GM12878 (cell line): ENCODE measurements at regions not wholly inside any gene's neighbourhood (a gene's known extent, or its start where the extent isn't known, plus 50 kb on each side); places are given as distances from the start of the nearest gene placed in this dataset.

Source experiments
- BHLHE40 ChIP-seq, 2 experiments: fragments of 450-650 bp in 1 of 2; IDR thresholded peaks; 2 replicates each; pipeline ENCODE4 v1.6.1; 2011 to 2017; ENCODE audit warnings: low read depth in 2 of 2, borderline replicate concordance in 1 of 2, improper control_type of control experiment in 1 of 2, low read length in 1 of 2, mild to moderate bottlenecking in 1 of 2
- CBX5 ChIP-seq: sonication (generic); IDR thresholded peaks from 2 replicates; pipeline ENCODE4 v1.6.1; 2016; ENCODE audit warnings: low read depth, moderate library complexity, mild to moderate bottlenecking, inconsistent platforms
- CHD4 ChIP-seq: fragments of 200-600 bp; sonication (generic); IDR thresholded peaks from 2 replicates; pipeline ENCODE4 v1.6.1; 2016; ENCODE audit warnings: mild to moderate bottlenecking
- CREM ChIP-seq: IDR thresholded peaks from 2 replicates; pipeline ENCODE4 v1.6.1; 2014; ENCODE audit warnings: antibody characterized with exemption, low read depth
- E2F8 ChIP-seq: fragments of 450-650 bp; IDR thresholded peaks from 2 replicates; pipeline ENCODE4 v1.6.1; 2018; ENCODE audit warnings: mild to moderate bottlenecking, low read depth, moderate library complexity; ENCODE audit not compliant: partially characterized antibody
- ZBTB11 ChIP-seq: fragments of 450-650 bp; formaldehyde crosslinking; IDR thresholded peaks from 2 replicates; pipeline ENCODE4 v1.5.0; 2022; ENCODE audit warnings: mild to moderate bottlenecking, missing genetic modification characterization

- TF ChIP-seq BHLHE40 (IDR thresholded peaks at IDR 0.05; ENCODE audit: borderline replicate concordance in 1 of 2, low read depth in 2 of 2, low read length in 1 of 2), result no peak
- TF ChIP-seq CBX5, result no peak
- TF ChIP-seq E2F8, result no peak
- TF ChIP-seq CHD4, result no peak
- no peak for TF ChIP-seq ZBTB11 (CRISPR knock-in tag)
- TF ChIP-seq CREM, result peak; percentile 39; the same call in 1 of the 2 replicates
Observed at GRCh38 chr1:221815660-221816059, 73.8 kb upstream of the DUSP10 start (continued).
